Thoracic aorta (tissue), 2 donors: ENCODE measurements at regions not wholly inside any gene's neighbourhood (a gene's known extent, or its start where the extent isn't known, plus 50 kb on each side); places are given as distances from the start of the nearest gene placed in this dataset.

Experiments
- ATAC-seq: fragments of 150-250 bp; one replicate; pipeline ENCODE4 v1.8.0; 2017; ENCODE audit warnings: low read depth; ENCODE audit not compliant: insufficient number of reproducible peaks, low FRiP score
- DNase-seq: peaks from one replicate; pipeline ENCODE4 v3.0.0-alpha.2; 2020; ENCODE audit warnings: low spot score
- H3K27ac ChIP-seq, 2 donors: fragments of 200-600 bp; sonication (generic); 1 replicate in 1 of 2; 2 replicates in 1 of 2; pipeline ENCODE4 v1.5.1; 2016; ENCODE audit warnings: mild to moderate bottlenecking in 2 of 2, moderate library complexity in 2 of 2
- H3K27me3 ChIP-seq: fragments of 200-600 bp; sonication (generic); replicated peaks from 2 replicates; pipeline ENCODE4 v1.6.0; 2016; ENCODE audit warnings: mild to moderate bottlenecking; ENCODE audit not compliant: insufficient read depth
- H3K36me3 ChIP-seq: fragments of 200-600 bp; sonication (generic); one replicate; pipeline ENCODE4 v1.5.1; 2016
- H3K4me1 ChIP-seq, 2 donors: fragments of 200-600 bp; sonication (generic); 1 replicate in 1 of 2; 2 replicates in 1 of 2; pipeline versions ENCODE4 v1.5.1 to v1.6.0; 2016; ENCODE audit warnings: low read depth in 2 of 2, mild to moderate bottlenecking in 1 of 2; ENCODE audit not compliant: control insufficient read depth in 1 of 2
- H3K4me3 ChIP-seq: fragments of 200-600 bp; sonication (generic); 2 replicates; pipeline ENCODE4 v1.5.1; 2016; ENCODE audit warnings: mild to moderate bottlenecking
- H3K9me3 ChIP-seq: fragments of 200-600 bp; sonication (generic); 2 replicates; pipeline ENCODE4 v1.5.1; 2016
- TF ChIP-seq, protein P1 (sequence below): fragments of 200-600 bp; sonication (generic); IDR thresholded peaks from one replicate; pipeline ENCODE4 v1.5.1; 2019; ENCODE audit warnings: antibody characterized with exemption

DNA sequence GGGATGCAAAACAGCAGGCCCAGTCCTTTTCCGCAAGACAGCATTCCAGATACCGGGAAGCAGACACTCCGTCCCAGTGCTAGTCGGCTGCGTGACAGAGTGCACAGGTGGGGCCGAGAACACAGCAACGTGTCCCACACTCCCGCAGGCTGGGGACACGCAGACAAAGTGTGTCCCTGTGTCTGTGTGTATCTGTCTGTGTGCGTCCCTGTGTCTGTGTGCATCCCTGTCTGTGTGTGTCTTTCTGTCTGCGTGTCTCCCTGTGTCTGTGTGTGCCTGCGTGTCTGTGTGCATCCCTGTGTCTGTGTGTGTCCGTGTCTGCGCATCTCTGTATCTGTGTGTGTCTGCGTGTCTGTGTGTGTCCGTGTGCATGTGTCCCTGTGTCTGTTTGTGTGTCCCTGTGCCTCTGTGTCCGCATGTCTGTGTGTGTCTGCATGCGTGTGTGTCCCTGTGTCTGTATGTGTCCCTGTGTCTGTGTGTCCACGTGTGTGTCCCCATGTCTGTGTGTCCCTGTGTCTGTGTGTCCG is 137.0 kb downstream of the MRPL36 start:
- no peak for DNase-seq
- no peaks in the 10 kb centered on the region for H3K9me3 ChIP-seq
- no peak for ATAC-seq
- TF ChIP-seq, protein P1, sequence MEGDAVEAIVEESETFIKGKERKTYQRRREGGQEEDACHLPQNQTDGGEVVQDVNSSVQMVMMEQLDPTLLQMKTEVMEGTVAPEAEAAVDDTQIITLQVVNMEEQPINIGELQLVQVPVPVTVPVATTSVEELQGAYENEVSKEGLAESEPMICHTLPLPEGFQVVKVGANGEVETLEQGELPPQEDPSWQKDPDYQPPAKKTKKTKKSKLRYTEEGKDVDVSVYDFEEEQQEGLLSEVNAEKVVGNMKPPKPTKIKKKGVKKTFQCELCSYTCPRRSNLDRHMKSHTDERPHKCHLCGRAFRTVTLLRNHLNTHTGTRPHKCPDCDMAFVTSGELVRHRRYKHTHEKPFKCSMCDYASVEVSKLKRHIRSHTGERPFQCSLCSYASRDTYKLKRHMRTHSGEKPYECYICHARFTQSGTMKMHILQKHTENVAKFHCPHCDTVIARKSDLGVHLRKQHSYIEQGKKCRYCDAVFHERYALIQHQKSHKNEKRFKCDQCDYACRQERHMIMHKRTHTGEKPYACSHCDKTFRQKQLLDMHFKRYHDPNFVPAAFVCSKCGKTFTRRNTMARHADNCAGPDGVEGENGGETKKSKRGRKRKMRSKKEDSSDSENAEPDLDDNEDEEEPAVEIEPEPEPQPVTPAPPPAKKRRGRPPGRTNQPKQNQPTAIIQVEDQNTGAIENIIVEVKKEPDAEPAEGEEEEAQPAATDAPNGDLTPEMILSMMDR, result no peak
- H3K36me3 ChIP-seq, result no peaks in the 10 kb centered on the region
- no peak overlapping the region for H3K27ac ChIP-seq
- H3K27me3 ChIP-seq, result no peaks in the 10 kb centered on the region
- no peak overlapping the region for H3K4me3 ChIP-seq
- peaks cover 0 to 3% of the 10 kb centered on the region in 2 donors for H3K4me1 ChIP-seq

- Histone ChIP-seq H3K27me3 (no peaks in the 10 kb centered on the region), H3K4me1 (peaks cover 0 to 3% of the 10 kb centered on the region in 2 donors), H3K4me3 (no peak overlapping the region), H3K27ac (no peak overlapping the region), H3K9me3 (no peaks in the 10 kb centered on the region), H3K36me3 (no peaks in the 10 kb centered on the region)
- no peak for ATAC-seq
- TF ChIP-seq, protein P1, result no peak
- no peak for DNase-seq
These were observed 137.6 kb downstream of the MRPL36 start for GRCh38 chr5:1661831-1662558.

GRCh38 chr5:1661311-1661710 is 137.6 kb upstream of the LPCAT1 start:
- no peak overlapping the region for H3K4me3 ChIP-seq
- no peak for DNase-seq
- H3K36me3 ChIP-seq, result no peaks in the 10 kb centered on the region
- no peak for ATAC-seq
- H3K27me3 ChIP-seq, result no peaks in the 10 kb centered on the region
- H3K4me1 ChIP-seq, result no peaks in the 10 kb centered on the region
- H3K9me3 ChIP-seq, result no peaks in the 10 kb centered on the region
- no peak overlapping the region for H3K27ac ChIP-seq
- TF ChIP-seq, protein P1, result no peak

DNA sequence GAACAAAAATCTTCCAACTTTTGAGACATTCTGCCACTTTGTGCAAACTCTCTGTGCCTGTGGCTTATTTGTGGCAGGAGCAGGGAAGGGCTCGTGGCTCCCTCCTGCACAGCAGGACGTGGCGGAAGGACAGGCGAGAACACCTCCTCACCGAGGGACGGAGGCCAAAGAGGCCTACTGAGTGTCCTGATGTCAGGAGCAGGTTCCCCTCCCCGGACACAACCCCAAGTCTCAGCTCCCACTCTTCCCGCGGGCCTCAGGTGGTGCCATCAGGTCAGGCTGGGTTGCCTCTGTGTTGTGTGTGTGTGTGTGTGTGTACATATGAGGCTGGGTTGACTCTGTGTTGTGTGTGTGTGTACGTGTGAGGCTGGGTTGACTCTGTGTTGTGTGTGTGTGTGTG is 136.8 kb upstream of the LPCAT1 start:
- Histone ChIP-seq H3K27ac (no peak overlapping the region), H3K9me3 (no peaks in the 10 kb centered on the region), H3K27me3 (no peaks in the 10 kb centered on the region), H3K4me3 (no peak overlapping the region), H3K36me3 (no peaks in the 10 kb centered on the region), H3K4me1 (no peaks in the 10 kb centered on the region)
- no peak for ATAC-seq
- no peak for DNase-seq
- TF ChIP-seq, protein P1, result no peak

GRCh38 chr5:1660001-1660400 is 136.2 kb upstream of the LPCAT1 start:
- H3K4me1 ChIP-seq, result no peaks in the 10 kb centered on the region
- H3K27me3 ChIP-seq, result no peaks in the 10 kb centered on the region
- DNase-seq (no peak), ATAC-seq (no peak)
- TF ChIP-seq, protein P1, result no peak
- no peaks in the 10 kb centered on the region for H3K36me3 ChIP-seq
- no peak overlapping the region for H3K4me3 ChIP-seq
- no peak overlapping the region for H3K27ac ChIP-seq
- H3K9me3 ChIP-seq, result no peaks in the 10 kb centered on the region
